ENCODE measurements at regions not wholly inside any gene's neighbourhood (a gene's known extent, or its start where the extent isn't known, plus 50 kb on each side); places are given as distances from the start of the nearest gene placed in this dataset.
"Not testable (repeated sequence)": the region's sequence is repeated elsewhere in the genome, so short reads cannot be mapped to it uniquely, and the experiment has no call there.

GRCh38 chr17:20917610-20918306 is 125.1 kb downstream of the USP22 start:
- not testable (repeated sequence) for TF ChIP-seq CTCF (conservative IDR thresholded peaks at IDR 0.05; ENCODE audit: low read length); EZH2phosphoT487 (IDR thresholded peaks at IDR 0.05; ENCODE audit: borderline replicate concordance)

Data from Loucy (cell line).